HG03025 (cell line): ENCODE measurements at regions not wholly inside any gene's neighbourhood (a gene's known extent, or its start where the extent isn't known, plus 50 kb on each side); places are given as distances from the start of the nearest gene placed in this dataset.

Source experiments
- ATAC-seq: cut with Tn5 transposase; IDR thresholded peaks from one replicate; pipeline ENCODE4 v1.9.1; 2021; ENCODE audit warnings: mild to moderate bottlenecking, moderate library complexity; ENCODE audit not compliant: unreplicated experiment, low FRiP score

GRCh38 chr5:160906090-160906489, 54.1 kb upstream of the ATP10B start:
- ATAC-seq: no peak

- ATAC-seq: no peak
Measured at GRCh38 chr5:160905285-160905684, 53.3 kb upstream of the ATP10B start.

GRCh38 chr5:160904591-160904990, 52.6 kb upstream of the ATP10B start:
- ATAC-seq: no peak

GRCh38 chr5:160903551-160903950, 51.5 kb upstream of the ATP10B start:
- ATAC-seq: no peak

- no peak for ATAC-seq
Measured at GRCh38 chr5:160903076-160903475, 51.1 kb upstream of the ATP10B start.
